ENCODE measurements at regions not wholly inside any gene's neighbourhood (a gene's known extent, or its start where the extent isn't known, plus 50 kb on each side); places are given as distances from the start of the nearest gene placed in this dataset.
"Not testable (repeated sequence)": the region's sequence is repeated elsewhere in the genome, so short reads cannot be mapped to it uniquely, and the experiment has no call there.

GRCh38 chr19:37303591-37304171, 67.2 kb upstream of the ZNF527 start:
- Histone ChIP-seq H3K4me3 (ENCODE audit: low read depth, low read length) (peak overlapping the region; percentile 19), H3K36me3 (ENCODE audit: control insufficient read depth, insufficient read depth, low read length) (no peaks in the 10 kb centered on the region), H3K27me3 (ENCODE audit: control insufficient read depth, insufficient read depth, low read length) (no peaks in the 10 kb centered on the region)
- ChIA-PET CTCF (no interaction called here), POLR2A (no interaction called here)
- TF ChIP-seq, protein P1, sequence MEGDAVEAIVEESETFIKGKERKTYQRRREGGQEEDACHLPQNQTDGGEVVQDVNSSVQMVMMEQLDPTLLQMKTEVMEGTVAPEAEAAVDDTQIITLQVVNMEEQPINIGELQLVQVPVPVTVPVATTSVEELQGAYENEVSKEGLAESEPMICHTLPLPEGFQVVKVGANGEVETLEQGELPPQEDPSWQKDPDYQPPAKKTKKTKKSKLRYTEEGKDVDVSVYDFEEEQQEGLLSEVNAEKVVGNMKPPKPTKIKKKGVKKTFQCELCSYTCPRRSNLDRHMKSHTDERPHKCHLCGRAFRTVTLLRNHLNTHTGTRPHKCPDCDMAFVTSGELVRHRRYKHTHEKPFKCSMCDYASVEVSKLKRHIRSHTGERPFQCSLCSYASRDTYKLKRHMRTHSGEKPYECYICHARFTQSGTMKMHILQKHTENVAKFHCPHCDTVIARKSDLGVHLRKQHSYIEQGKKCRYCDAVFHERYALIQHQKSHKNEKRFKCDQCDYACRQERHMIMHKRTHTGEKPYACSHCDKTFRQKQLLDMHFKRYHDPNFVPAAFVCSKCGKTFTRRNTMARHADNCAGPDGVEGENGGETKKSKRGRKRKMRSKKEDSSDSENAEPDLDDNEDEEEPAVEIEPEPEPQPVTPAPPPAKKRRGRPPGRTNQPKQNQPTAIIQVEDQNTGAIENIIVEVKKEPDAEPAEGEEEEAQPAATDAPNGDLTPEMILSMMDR (IDR thresholded peaks at IDR 0.05; ENCODE audit: insufficient read depth, low read depth, low read length): no peak
- DNase-seq (ENCODE audit: low read depth): no peak

DNA sequence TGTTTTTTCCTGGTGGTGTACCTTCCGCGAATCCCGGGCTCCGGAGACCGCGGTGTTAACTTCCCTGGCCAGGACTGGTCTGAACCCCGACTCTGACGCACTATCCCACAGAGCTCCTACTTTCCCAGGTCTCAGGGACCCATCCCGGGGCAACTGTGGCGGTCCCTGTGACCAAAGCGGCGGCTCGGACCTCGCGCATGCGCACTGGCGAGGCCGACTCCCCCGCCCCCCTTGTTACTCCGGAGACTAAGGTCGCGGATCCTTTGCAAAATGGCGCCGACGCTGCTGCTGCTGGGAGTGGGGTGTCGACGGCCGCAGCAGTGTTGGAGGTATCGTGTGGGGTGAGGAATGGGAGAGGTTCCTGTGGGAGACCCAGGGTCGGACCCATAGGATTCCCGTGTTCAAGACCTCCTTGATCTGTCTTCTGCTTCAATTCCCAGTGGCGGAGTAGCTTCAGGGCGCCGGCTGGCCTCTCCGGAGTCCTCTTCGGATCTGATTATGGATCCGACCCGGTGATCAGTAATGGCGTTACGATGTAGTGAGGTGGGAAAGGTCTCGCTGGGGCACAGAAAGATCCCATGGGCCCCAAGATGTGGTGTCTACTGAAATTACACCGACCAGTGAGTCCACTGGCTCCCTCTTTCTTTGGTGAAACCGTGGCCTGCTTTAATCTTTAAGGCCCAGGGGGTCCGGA, 66.6 kb upstream of the ZNF527 start:
- CTCF ChIA-PET: no interaction called here
- Histone ChIP-seq H3K36me3 (ENCODE audit: control insufficient read depth, insufficient read depth, low read length) (no peaks in the 10 kb centered on the region), H3K4me3 (ENCODE audit: low read depth, low read length) (peak overlapping the region; percentile 19), H3K27me3 (ENCODE audit: control insufficient read depth, insufficient read depth, low read length) (no peaks in the 10 kb centered on the region)
- no peak for DNase-seq (ENCODE audit: low read depth)
- TF ChIP-seq, protein P1 (IDR thresholded peaks at IDR 0.05; ENCODE audit: insufficient read depth, low read depth, low read length): no peak
- POLR2A ChIA-PET: no interaction called here

DNA sequence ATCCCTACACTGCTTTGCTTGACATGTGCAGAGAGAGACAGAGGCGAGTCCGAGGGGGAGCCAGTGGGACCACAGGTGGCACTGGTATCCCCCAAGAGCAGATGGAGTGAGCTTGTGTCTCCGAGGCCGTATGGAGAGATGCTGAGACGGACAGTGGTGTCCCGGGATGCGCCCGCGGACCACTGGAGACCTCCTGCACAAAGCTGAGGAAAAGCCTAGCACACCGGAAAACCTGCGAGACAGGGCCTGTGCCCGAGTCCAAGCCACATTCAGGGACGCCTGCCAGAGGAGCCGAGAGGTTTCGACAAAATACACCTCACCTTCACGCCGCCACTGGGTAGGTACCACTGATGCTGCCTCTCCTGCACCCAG, 66.0 kb upstream of the ZNF527 start:
- POLR2A ChIA-PET: no interaction called here
- Histone ChIP-seq H3K4me3 (ENCODE audit: low read depth, low read length) (no peak overlapping the region), H3K27me3 (ENCODE audit: control insufficient read depth, insufficient read depth, low read length) (no peaks in the 10 kb centered on the region), H3K36me3 (ENCODE audit: control insufficient read depth, insufficient read depth, low read length) (no peaks in the 10 kb centered on the region)
- CTCF ChIA-PET: no interaction called here
- DNase-seq (ENCODE audit: low read depth): no peak
- TF ChIP-seq, protein P1 (IDR thresholded peaks at IDR 0.05; ENCODE audit: insufficient read depth, low read depth, low read length): no peak

- ChIA-PET CTCF (no interaction called here), POLR2A (no interaction called here)
- TF ChIP-seq, protein P1 (IDR thresholded peaks at IDR 0.05; ENCODE audit: insufficient read depth, low read depth, low read length): no peak
- H3K36me3 ChIP-seq (ENCODE audit: control insufficient read depth, insufficient read depth, low read length): no peaks in the 10 kb centered on the region
- no peaks in the 10 kb centered on the region for H3K27me3 ChIP-seq (ENCODE audit: control insufficient read depth, insufficient read depth, low read length)
- H3K4me3 ChIP-seq (ENCODE audit: low read depth, low read length): no peak overlapping the region
- DNase-seq (ENCODE audit: low read depth): no peak
These were observed 64.4 kb upstream of the ZNF527 start for GRCh38 chr19:37306383-37306963.

DNA sequence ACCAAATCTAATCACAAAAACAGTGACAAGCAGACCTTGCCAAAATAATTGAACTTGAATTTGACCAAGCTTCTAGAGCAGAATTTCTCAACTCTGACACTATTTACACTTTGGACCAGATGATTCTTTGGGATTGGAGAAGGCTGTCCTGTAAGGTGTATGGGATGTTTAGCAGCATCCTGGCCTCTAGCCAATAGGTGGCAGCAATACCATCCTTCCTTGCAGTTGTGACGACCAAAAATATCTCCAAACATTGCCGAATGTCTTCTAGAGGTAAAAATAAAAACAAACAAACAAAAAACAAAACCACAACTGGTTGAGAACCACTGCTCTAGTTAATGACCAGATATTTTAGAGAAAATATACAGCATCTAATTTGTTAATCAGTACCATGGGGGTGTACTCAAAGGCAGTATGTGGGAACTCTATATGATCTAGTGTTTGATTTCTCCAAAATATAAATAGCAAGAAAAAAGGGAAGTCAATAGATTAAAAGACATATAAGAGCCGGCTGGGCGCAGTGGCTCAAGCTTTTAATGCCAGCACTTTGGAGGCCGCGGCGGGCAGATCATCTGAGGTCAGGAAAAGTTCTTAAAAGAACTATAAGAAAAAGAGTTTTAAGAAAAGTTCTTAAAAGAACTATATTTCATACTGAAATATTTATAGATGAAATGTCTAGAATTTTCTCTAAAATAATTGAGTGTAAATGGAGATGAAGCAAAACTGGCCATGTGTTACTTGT, 60.9 kb upstream of the ZNF527 start:
- TF ChIP-seq, protein P1 (IDR thresholded peaks at IDR 0.05; ENCODE audit: insufficient read depth, low read depth, low read length): no peak
- Histone ChIP-seq H3K27me3 (ENCODE audit: control insufficient read depth, insufficient read depth, low read length) (no peaks in the 10 kb centered on the region), H3K4me3 (ENCODE audit: low read depth, low read length) (no peak overlapping the region), H3K36me3 (ENCODE audit: control insufficient read depth, insufficient read depth, low read length) (no peaks in the 10 kb centered on the region)
- ChIA-PET CTCF (no interaction called here), POLR2A (no interaction called here)
- no peak for DNase-seq (ENCODE audit: low read depth)

- H3K4me3 ChIP-seq (ENCODE audit: low read depth, low read length): peak overlapping the region; percentile 28
These were observed 58.2 kb upstream of the ZNF527 start for GRCh38 chr19:37312531-37313334.

More at GRCh38 chr19:37312531-37313334, 58.2 kb upstream of the ZNF527 start:
- POLR2A ChIA-PET; H3K27me3 ChIP-seq (ENCODE audit: control insufficient read depth, insufficient read depth, low read length); H3K36me3 ChIP-seq (ENCODE audit: control insufficient read depth, insufficient read depth, low read length); DNase-seq (ENCODE audit: low read depth); CTCF ChIA-PET: not testable (repeated sequence)

Data from BJ (cell line).